Sigmoid colon (tissue), 6 donors: ENCODE measurements at regions not wholly inside any gene's neighbourhood (a gene's known extent, or its start where the extent isn't known, plus 50 kb on each side); places are given as distances from the start of the nearest gene placed in this dataset.

Experiments
- DNase-seq: peaks from one replicate; pipeline ENCODE4 v3.0.0-alpha.2; 2019
- H3K27ac ChIP-seq, 4 donors: fragments of 200-600 bp; sonication (generic); one replicate each; pipeline ENCODE4 v1.5.1; 2016 to 2019; ENCODE audit warnings: mild to moderate bottlenecking in 1 of 4
- H3K27me3 ChIP-seq, 3 donors: fragments of 200-600 bp; sonication (generic); one replicate each; pipeline ENCODE4 v1.5.1; 2019; ENCODE audit warnings: mild to moderate bottlenecking in 1 of 3
- H3K36me3 ChIP-seq, 4 donors: fragments of 200-600 bp; sonication (generic); one replicate each; pipeline ENCODE4 v1.5.1; 2016 to 2019
- H3K4me1 ChIP-seq, 4 donors: fragments of 200-600 bp; sonication (generic); one replicate each; pipeline ENCODE4 v1.5.1; 2017 to 2019
- H3K4me3 ChIP-seq, 4 donors: fragments of 200-600 bp; sonication (generic); one replicate each; pipeline ENCODE4 v1.5.1; 2017 to 2019; ENCODE audit warnings: mild to moderate bottlenecking in 2 of 4, moderate library complexity in 1 of 4
- H3K9me3 ChIP-seq, 4 donors: fragments of 200-600 bp in 3 of 4; sonication (generic) in 3 of 4; one replicate each; pipeline versions ENCODE4 v1.5.1 to v1.6.1; 2013 to 2019
- EP300 ChIP-seq, 4 donors: sonication (generic); formaldehyde crosslinking; IDR thresholded peaks; one replicate each; pipeline ENCODE4 v1.6.1; 2017; ENCODE audit warnings: antibody characterized with exemption in 4 of 4
- POLR2A ChIP-seq, 2 donors: fragments of 450-650 bp; IDR thresholded peaks; one replicate each; pipeline ENCODE4 v1.6.1; 2016; ENCODE audit warnings: antibody characterized with exemption in 2 of 2, mild to moderate bottlenecking in 2 of 2, moderate library complexity in 2 of 2
- POLR2AphosphoS5 ChIP-seq, 4 donors: sonication (generic); formaldehyde crosslinking; IDR thresholded peaks; one replicate each; pipeline ENCODE4 v1.6.1; 2017; ENCODE audit warnings: antibody characterized with exemption in 4 of 4
- WGBS, 2 donors: extraction: QIAGEN DNeasy Blood & Tissue Kit; methylation state at CpG; one replicate each; pipeline ENCODE4 v1.1.7; 2013; 5-methylcytosine and 5-hydroxymethylcytosine counted together
- intact Hi-C: fragments of 100-400 bp; cut with DNase I; formaldehyde crosslinking; loops from one replicate; pipeline ENCODE4 v1.15.1; 2023
- TF ChIP-seq, protein P1 (sequence below), 4 experiments: fragments of 450-650 bp in 3 of 4; fragments of 200-600 bp in 1 of 4; IDR thresholded peaks; one replicate each; pipeline ENCODE4 v1.5.1; 2016 to 2019; ENCODE audit warnings: antibody characterized with exemption in 4 of 4, mild to moderate bottlenecking in 3 of 4, moderate library complexity in 2 of 4
- donor health status: healthy with polysubstance abuse.
- donor health status: healthy.

DNA sequence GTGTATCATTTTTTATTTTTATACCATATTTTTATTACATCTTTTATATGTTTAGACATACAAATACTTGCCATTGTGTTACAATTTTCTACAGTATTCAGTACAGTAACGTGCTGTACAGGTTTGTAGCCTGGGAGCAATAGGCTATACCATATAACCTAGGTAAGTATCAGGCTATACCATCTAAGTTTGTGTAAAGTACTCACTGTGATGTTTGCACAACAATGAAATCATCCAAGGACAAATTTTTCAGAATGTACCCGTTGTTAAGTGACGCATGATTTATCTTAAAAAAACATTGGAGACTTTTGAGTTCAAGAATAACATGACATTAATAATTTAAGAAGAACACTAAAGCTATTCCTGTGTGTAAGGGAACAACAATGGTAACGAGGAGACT, 96.0 kb upstream of the LEF1 start:
- H3K4me3 ChIP-seq = no peak overlapping the region
- no peaks in the 10 kb centered on the region for H3K9me3 ChIP-seq
- no peak overlapping the region for H3K27ac ChIP-seq
- intact Hi-C loops = no loop called here
- DNase-seq = no peak
- H3K4me1 ChIP-seq = no peaks in the 10 kb centered on the region
- H3K27me3 ChIP-seq = no peaks in the 10 kb centered on the region
- no peaks in the 10 kb centered on the region for H3K36me3 ChIP-seq
- WGBS, 2 donors = 22 to 68% methylated on average over 4 of the region's 4 CpGs
- TF ChIP-seq POLR2A (IDR thresholded peaks at IDR 0.05) (no peak), POLR2AphosphoS5 (IDR thresholded peaks at IDR 0.05) (no peak), EP300 (IDR thresholded peaks at IDR 0.05) (no peak)
- TF ChIP-seq, protein P1, sequence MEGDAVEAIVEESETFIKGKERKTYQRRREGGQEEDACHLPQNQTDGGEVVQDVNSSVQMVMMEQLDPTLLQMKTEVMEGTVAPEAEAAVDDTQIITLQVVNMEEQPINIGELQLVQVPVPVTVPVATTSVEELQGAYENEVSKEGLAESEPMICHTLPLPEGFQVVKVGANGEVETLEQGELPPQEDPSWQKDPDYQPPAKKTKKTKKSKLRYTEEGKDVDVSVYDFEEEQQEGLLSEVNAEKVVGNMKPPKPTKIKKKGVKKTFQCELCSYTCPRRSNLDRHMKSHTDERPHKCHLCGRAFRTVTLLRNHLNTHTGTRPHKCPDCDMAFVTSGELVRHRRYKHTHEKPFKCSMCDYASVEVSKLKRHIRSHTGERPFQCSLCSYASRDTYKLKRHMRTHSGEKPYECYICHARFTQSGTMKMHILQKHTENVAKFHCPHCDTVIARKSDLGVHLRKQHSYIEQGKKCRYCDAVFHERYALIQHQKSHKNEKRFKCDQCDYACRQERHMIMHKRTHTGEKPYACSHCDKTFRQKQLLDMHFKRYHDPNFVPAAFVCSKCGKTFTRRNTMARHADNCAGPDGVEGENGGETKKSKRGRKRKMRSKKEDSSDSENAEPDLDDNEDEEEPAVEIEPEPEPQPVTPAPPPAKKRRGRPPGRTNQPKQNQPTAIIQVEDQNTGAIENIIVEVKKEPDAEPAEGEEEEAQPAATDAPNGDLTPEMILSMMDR (IDR thresholded peaks at IDR 0.05) = no peak

GRCh38 chr4:108263057-108263456, 94.3 kb upstream of the LEF1 start:
- Histone ChIP-seq H3K36me3 (no peaks in the 10 kb centered on the region), H3K9me3 (no peaks in the 10 kb centered on the region), H3K27me3 (no peaks in the 10 kb centered on the region), H3K27ac (no peak overlapping the region), H3K4me1 (no peaks in the 10 kb centered on the region), H3K4me3 (no peak overlapping the region)
- no peak for TF ChIP-seq POLR2A (IDR thresholded peaks at IDR 0.05)
- DNase-seq = no peak
- intact Hi-C loops = no loop called here
- 98 to 99% methylated on average over 1 of the region's 1 CpG for WGBS, 2 donors

GRCh38 chr4:108261026-108261425, 92.3 kb upstream of the LEF1 start:
- DNase-seq = no peak
- no peak for TF ChIP-seq POLR2AphosphoS5 (IDR thresholded peaks at IDR 0.05)
- TF ChIP-seq, protein P1 (IDR thresholded peaks at IDR 0.05) = no peak
- no peak for TF ChIP-seq EP300 (IDR thresholded peaks at IDR 0.05)
- no peak for TF ChIP-seq POLR2A (IDR thresholded peaks at IDR 0.05)
- H3K27me3 ChIP-seq = no peaks in the 10 kb centered on the region
- no peaks in the 10 kb centered on the region for H3K9me3 ChIP-seq
- H3K27ac ChIP-seq = no peak overlapping the region
- H3K4me3 ChIP-seq = no peak overlapping the region
- no peaks in the 10 kb centered on the region for H3K36me3 ChIP-seq
- H3K4me1 ChIP-seq = no peaks in the 10 kb centered on the region
- 84 to 85% methylated on average over 1 of the region's 1 CpG for WGBS, 2 donors
- intact Hi-C loops = no loop called here

- no peaks in the 10 kb centered on the region for H3K9me3 ChIP-seq
- no peaks in the 10 kb centered on the region for H3K36me3 ChIP-seq
- WGBS, 2 donors = 76 to 84% methylated on average over 8 of the region's 8 CpGs
- intact Hi-C loops = no loop called here
- no peak overlapping the region for H3K4me3 ChIP-seq
- H3K4me1 ChIP-seq = no peaks in the 10 kb centered on the region
- TF ChIP-seq, protein P1 (IDR thresholded peaks at IDR 0.05) = no peak
- TF ChIP-seq EP300 (IDR thresholded peaks at IDR 0.05) (no peak), POLR2AphosphoS5 (IDR thresholded peaks at IDR 0.05) (no peak), POLR2A (IDR thresholded peaks at IDR 0.05) (no peak)
- no peak overlapping the region for H3K27ac ChIP-seq
- no peak for DNase-seq
- H3K27me3 ChIP-seq = no peaks in the 10 kb centered on the region
Measured at GRCh38 chr4:108256538-108256937, 87.8 kb upstream of the LEF1 start.

DNA sequence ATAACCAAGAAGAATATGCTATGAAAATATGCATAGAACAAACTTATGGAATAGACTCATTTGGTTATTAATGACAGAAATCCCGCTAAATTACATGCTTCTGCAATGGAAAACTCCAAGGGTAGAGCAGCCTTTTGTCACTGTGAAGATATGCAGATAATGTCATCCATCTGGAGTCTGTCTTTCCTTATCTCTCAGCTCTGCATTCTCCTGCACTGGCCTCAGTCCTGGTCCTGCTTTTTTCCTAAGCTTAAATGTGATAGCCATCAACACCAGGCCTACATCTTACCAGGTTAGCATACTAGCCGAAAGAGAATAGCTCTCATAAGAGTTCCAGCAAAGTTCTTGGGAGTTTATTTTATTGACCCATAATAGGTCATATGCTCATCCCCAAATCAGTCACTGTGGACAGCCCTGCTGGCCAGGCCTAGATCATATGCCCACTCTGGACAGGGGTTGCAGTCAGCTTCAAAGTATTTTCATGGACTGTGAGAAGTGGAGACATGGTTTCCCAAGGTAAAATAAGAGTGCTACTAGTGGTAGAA, 86.5 kb upstream of the LEF1 start:
- TF ChIP-seq, protein P1 (IDR thresholded peaks at IDR 0.05) = no peak
- TF ChIP-seq EP300 (IDR thresholded peaks at IDR 0.05) (no peak), POLR2AphosphoS5 (IDR thresholded peaks at IDR 0.05) (no peak), POLR2A (IDR thresholded peaks at IDR 0.05) (no peak)
- Histone ChIP-seq H3K9me3 (no peaks in the 10 kb centered on the region), H3K4me3 (no peak overlapping the region), H3K27me3 (no peaks in the 10 kb centered on the region), H3K4me1 (no peaks in the 10 kb centered on the region), H3K36me3 (no peaks in the 10 kb centered on the region), H3K27ac (no peak overlapping the region)
- intact Hi-C loops = no loop called here
- WGBS, 2 donors = 87 to 95% methylated on average over 2 of the region's 2 CpGs
- DNase-seq = no peak
